Eye (tissue), 1 donor: ENCODE measurements at regions not wholly inside any gene's neighbourhood (a gene's known extent, or its start where the extent isn't known, plus 50 kb on each side); places are given as distances from the start of the nearest gene placed in this dataset.

Experiments
- DNase-seq: peaks from one replicate; pipeline ENCODE4 v3.0.0-alpha.2; 2015

DNA sequence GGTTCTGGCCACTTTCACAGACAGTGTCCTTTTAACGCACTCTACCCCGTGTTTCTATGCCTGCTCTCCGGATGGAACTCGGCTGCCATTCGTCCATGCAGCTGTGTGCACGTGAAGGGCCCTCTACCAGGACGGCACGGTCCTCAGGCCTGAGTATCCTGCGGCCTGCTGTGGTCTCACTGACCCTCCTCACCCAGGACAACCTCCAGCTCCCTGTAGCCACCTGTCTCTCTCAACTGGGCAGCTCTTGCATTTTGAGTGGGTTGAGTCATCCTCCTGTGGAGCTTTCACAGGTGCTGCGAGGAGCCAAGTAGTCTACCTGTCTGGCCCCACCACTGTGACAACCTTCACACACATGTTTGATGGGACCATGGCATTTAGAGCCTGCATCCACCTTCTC lies 321.7 kb upstream of the TSHZ3 start:
- DNase-seq = no peak

DNA sequence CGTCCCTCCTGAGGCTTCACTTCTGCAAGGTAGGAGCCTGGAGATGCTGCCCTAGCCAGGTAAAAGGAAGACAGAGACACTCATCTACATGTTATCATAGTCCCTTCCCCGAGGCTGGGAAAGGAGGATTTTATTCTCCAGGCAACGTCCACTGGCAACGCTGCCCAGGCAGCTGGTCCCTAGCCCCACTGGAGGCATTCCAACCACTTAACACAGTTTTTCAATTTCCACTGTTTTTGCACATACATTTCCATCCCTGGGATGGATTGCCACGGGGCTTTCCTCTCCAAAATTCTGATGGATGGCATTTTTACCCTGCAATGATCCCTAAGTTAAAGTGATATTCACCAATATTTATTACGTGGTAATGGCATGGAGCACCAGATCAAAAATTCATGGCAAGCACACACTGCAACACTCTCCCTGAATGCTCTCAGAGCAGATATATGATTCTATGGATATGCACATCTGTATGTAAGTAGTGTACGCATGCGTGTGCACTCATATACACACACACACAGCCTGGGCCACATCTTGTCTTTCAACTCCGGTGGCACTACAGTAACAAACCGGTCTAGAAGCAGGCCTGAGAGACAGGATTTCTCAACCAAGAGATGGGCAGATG lies 322.3 kb upstream of the TSHZ3 start:
- DNase-seq = no peak

DNA sequence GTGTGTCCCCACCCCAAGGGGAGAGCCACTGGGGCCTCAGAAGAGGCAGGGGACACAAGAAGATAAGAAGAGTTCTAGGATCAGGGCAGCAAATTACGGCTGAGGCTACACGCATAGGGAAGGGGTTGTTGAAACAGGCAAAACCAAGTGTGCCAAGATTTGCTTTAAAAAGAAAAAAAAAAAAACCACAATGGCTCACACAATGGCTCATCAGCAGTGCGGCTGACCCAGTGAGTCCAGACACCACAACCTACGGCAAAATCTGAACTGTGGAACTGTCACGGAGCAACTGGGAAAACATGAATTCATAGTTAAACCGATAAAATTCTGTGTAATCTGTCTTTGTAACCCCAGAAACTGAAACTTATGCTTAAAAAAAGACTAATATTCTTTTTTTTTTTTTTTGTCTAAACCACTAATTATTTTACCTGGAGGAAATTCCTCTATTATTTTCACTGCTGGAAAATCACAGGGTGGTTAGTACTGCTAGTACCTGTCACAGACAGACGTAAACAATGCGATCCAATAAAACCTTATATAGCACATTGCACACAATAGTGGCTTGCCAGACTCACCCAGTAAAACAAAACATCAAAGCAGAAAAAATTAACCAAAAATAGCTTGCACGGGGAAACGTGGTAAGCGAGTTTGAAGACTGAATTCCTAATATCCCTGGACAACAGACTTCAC lies 325.4 kb upstream of the TSHZ3 start:
- DNase-seq = no peak

DNA sequence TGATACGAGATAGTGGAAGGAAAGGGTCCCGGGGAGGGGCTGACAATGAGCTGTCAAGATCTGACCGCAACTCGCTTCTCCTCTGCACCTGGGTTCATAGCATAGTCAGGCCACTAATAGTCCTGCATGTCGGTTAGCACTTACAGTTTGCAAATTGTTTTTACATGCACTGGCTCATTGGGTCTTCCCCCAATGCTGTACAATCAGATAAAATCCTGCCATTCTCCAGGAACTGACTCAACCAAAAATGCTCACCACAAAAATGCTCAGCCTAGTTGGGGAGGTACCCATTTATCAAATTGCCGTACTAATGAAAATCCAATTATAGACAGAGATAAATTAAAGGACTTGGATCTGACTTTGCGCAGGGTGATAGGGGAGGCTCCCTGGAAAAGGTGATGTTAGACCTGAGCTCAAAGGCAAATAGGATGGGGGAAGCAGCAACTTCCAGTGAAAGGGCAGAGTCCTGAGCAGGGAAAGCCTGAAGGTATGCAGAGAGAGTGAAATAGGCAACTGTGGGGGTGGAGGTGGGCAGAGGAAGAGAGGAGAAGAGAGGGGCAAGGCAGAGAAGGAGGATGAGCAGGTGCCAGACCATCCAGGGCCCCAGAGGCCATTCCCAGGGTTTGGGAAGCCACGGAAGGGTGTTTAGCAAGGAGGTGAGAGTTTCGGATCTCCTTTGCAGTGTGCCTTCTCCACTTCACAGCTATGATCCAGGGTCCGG lies 326.1 kb upstream of the TSHZ3 start:
- no peak for DNase-seq

DNA sequence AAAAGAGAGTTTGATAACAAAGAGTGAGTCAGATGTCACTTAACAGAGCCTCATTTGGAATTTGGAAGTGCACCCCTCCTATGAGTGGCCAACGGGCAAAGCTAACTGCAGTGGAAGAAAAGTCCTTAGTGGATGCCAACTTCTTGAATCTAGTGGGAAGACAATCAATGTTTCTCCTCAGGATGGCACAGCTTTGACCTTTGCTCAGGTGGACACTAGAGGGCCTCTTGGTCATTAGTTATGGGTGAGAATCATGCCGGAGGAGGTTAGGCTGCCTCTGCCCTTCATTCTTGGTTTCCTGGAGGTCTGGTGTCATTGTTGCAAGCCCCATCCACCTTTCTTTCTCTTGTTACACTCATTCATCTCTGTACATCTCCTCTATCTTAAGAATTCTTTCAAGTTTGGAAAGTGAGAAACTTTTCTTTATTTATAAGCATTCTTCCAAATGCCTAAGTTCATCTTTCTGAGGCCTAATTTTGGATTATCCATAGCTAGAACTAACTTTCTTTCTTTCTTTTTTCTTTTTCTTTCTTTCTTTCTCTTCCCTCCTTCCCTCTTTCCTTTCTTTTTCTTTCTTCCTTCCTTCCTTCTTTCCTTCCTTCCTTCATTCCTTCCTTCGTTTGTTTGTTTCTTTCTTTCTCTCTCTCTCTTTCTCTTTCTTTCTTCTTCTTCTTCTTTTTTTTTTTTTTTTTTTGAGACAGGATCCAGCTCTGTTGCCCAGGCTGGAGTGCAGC lies 327.2 kb upstream of the TSHZ3 start:
- DNase-seq = no peak

DNA sequence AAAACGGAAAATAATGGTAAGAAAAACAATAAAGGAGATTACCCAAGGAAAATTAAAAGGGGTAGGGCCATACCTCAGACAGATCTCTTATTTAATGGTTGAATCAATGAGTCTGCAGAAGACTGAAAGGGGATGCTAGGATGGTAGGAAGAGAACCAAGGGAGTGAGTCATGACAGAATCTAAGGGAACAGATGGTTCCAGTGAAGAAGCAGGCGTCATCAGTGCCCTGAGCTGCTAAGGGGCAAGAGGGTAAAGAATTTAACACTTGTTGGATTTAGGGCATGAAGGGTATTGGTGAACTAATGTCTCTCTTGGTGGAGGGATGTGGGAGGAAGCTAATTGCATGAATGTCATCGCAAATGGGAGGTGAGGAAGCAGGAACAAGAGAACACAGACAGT lies 329.2 kb upstream of the TSHZ3 start:
- DNase-seq = no peak

GRCh38 chr19:31681121-31681520 lies 331.9 kb upstream of the TSHZ3 start:
- no peak for DNase-seq

DNA sequence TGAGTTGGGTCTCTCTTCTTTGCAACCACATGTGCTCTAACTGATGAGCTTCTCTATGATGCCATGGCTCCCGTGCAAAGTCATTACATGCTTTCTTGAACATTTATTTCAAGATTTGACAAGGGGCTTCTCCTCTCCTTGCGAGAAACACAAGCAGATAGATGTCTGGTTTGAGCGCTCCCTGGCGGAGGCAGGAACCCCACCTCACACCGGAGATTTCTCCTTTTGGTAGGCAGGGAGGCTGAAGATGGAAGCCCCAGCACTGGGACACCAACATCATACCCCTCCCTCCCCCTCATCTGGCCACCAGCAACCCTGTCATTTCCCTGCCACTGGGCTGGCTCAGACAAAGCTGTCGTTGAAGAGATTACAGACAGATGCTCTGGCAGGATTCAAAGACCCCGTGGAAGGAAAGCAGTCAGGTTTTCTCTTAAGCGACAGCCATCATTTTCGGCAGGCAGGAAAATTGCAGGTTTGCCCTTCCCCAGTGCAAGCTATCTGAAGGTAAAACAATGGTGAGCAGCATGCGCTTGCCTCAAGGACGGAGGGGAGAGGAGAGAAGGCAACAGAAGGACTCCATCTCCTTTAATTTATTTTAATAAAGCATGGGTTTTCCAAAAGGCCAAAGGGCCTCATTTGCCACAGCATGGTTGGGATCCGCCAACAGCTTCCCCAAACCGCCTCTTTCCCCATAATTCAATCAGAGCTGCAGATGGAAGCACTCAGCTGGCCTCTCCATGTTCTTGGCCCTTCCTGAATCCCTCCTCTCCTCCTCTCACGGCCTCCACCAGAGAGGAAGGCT lies 344.1 kb upstream of the TSHZ3 start:
- no peak for DNase-seq

- no peak for DNase-seq
These were observed 344.7 kb upstream of the TSHZ3 start for GRCh38 chr19:31693933-31694269.

- no peak for DNase-seq
These were observed 345.5 kb upstream of the TSHZ3 start for GRCh38 chr19:31694761-31695160.

GRCh38 chr19:31699421-31699820 lies 350.2 kb upstream of the TSHZ3 start:
- no peak for DNase-seq

DNA sequence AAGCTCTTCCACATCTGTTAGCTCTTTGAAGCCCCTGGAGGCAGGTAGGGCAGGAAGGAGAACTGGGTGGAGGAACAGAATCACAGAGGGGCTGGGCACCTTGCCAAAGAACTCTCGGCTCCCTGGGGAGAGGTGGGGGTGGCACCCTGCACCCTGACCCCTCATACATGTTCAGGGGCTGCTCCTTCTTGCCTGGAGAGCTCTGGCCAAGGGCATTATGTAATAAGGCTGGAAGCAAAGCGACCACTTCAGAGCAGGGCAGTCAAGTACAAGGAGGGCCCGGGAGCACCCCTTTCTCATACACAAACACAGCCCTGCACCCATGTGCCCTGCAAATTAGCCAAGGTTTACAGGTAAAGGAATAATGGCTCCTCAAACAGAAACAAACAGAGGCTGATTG lies 351.9 kb upstream of the TSHZ3 start:
- no peak for DNase-seq

- no peak for DNase-seq
These were observed 356.4 kb upstream of the TSHZ3 start for GRCh38 chr19:31705656-31706055.

GRCh38 chr19:31706131-31706530 lies 356.9 kb upstream of the TSHZ3 start:
- DNase-seq = no peak

DNA sequence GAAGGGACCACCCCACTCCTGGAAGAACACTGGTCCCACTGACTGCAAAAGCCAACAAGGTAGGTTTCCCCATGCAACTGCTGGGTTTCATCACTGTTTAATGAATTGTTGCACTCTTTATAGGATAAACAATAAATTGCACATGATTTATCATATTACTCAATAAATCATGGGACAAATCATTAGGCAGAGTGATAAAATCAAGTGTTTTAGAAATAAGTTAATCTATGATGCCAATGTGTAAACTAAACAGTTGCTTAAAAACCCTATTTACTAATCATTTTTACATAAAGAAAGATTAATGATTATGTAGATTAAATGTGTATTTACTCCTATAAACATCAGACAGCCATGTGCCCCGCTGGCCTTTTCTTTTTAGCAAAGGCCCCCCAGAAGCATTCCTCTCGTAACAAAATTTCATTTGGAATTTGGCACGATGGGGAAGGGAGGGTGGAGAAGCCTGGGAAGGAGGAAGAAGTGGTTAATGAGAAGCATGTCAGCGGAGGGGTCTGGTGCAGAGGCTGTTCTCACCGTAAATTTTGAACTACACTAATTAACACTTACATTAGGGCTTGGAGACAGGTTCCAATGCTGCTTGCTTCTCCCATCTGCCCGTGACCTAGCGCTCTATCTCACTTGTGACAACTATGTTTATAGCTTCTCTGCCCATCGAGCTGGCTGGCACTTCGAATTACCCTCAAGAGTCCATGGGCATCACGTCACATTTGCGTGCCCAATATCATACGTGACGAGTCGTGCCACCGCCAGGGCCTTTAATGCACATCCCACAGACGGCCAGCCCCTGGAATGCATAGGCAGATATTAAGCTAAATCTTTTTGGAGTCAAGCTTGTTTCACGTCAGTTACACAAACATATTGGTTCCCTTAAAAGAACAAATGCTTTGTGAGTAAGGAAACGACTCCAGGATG lies 357.7 kb upstream of the TSHZ3 start:
- DNase-seq = no peak

DNA sequence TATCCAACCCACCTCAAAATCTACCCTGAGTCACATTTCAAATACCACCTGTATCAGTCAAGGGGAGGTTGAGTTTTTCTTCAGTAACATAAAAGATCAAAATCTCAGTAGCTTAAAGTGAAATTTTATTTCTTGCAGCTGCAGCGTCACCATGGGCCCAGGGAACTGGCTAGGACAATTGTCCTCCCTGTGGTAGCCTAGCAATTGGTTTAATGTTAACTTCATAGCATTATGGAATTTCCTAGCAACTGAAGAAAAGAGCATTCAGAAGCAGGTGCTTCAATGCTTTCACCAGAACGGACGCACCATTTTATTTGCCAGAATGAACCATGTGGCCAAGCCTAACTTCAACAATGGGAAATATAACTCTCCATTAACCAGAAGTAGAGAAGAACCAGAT lies 359.3 kb upstream of the TSHZ3 start:
- DNase-seq = no peak

- no peak for DNase-seq
These were observed 360.2 kb upstream of the TSHZ3 start for GRCh38 chr19:31709476-31709875.

- no peak for DNase-seq
These were observed 366.2 kb upstream of the TSHZ3 start for GRCh38 chr19:31715249-31715945.

DNA sequence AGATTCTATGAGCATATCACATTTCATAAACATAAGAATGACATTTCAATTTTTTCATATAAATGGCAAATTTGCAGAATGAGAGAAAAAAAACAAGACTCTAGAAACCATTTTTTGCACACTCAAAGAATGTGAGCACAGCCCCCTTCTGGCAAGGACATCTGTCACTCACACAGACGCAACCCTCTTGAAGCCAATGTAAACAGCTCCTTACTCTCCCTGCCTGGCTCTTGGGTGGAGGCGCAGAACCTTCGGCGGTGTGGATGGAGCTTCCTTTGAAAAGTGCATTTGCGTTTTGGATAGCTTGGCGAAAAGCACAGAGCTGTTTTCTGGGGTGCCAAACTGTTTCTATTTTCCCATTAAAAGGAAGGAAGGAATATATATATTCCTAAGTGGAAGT lies 367.6 kb upstream of the TSHZ3 start:
- DNase-seq = no peak

DNA sequence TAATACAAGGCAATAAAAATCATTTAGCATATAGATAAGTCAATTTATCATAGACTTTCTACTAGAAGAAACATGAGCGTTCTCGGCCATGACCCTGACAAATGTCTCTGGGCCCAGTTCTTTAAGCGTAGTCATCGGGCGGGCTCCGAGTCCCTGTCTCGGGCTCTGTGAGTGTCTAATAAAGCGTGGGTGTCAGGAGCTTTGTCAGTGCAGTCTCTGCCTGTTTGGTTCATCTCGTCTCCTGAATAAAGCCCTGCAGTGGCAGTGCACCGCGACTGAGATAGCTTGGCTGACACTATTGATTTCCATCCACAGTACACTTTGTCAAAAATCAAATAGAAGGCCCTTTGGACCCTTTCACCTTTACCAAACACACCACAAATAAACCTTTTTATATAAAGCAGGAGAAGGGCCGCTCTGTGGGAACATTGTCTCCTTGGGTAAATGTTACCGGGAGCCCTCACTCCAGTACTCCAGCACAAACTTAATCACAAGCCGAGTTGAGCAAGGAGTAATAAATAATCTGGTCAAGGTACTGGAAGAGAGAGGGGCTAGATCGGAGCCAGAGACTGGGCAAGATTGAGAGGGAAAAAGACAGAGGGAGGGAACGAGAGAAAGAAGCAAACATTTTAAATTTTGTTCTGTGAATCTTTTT lies 368.2 kb upstream of the TSHZ3 start:
- peak; percentile 28 for DNase-seq

DNA sequence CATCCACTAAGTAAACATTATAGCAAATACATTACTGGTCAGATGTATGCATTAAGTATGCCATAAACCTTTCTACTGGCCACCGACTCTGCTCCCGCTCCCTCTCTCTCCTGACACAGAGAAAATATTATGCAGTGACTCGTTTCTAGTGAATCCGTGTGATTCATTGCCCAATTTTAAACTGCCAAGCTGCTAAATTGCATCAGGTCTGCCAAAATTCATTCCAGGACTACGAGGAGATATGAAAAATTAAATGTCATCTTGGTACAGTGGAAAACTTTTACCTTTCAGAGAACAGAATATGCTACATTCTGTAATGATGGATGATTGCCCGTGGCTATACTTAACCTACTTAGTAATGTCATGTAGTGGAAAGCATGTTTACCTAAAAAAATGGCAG lies 368.8 kb upstream of the TSHZ3 start:
- no peak for DNase-seq
